ENCODE measurements at regions not wholly inside any gene's neighbourhood (a gene's known extent, or its start where the extent isn't known, plus 50 kb on each side); places are given as distances from the start of the nearest gene placed in this dataset.

DNA sequence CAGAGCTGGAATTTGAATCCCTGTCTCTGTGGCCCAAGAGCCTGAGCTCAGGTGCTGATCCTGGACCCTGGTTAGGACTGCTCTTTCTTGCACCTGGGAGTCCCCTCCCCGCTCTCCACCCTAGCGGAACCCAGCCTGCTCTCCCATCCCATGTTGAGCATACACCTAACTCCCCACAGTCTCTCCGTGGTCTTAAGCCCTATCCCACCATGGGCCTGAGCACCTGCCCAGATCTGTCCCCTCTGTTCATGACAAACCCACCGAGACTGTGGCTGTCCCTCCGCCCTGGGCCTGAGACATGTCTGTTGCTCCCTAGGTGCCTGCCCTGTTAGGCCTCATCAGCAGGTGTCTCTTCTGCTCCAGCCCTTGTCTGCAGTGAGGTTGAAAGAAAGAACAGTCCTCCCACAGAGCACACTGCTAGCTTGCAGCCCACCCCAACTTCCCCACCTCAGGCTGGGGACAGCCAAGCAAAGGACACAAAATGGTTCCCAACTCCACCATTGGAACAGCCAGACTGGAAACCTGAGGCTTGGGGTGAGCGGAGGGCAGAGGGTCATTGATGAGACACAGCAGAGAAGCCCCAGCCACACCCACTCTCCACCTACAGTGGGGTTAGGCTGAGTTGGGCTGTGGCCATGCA, 118.5 kb downstream of the MATN1 start:
- H3K4me1 ChIP-seq (ENCODE audit: low read depth), result no peaks in the 10 kb centered on the region
- no peaks in the 10 kb centered on the region for H3K9me3 ChIP-seq
- no peak for DNase-seq
- ATAC-seq, result no peak
- no peak overlapping the region for H3K4me3 ChIP-seq
- TF ChIP-seq, protein P1, sequence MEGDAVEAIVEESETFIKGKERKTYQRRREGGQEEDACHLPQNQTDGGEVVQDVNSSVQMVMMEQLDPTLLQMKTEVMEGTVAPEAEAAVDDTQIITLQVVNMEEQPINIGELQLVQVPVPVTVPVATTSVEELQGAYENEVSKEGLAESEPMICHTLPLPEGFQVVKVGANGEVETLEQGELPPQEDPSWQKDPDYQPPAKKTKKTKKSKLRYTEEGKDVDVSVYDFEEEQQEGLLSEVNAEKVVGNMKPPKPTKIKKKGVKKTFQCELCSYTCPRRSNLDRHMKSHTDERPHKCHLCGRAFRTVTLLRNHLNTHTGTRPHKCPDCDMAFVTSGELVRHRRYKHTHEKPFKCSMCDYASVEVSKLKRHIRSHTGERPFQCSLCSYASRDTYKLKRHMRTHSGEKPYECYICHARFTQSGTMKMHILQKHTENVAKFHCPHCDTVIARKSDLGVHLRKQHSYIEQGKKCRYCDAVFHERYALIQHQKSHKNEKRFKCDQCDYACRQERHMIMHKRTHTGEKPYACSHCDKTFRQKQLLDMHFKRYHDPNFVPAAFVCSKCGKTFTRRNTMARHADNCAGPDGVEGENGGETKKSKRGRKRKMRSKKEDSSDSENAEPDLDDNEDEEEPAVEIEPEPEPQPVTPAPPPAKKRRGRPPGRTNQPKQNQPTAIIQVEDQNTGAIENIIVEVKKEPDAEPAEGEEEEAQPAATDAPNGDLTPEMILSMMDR (IDR thresholded peaks at IDR 0.05), result no peak
- no peaks in the 10 kb centered on the region for H3K36me3 ChIP-seq (ENCODE audit: low read depth)
- intact Hi-C loops (cut with DNase I, micrococcal nuclease), result no loop called here

DNA sequence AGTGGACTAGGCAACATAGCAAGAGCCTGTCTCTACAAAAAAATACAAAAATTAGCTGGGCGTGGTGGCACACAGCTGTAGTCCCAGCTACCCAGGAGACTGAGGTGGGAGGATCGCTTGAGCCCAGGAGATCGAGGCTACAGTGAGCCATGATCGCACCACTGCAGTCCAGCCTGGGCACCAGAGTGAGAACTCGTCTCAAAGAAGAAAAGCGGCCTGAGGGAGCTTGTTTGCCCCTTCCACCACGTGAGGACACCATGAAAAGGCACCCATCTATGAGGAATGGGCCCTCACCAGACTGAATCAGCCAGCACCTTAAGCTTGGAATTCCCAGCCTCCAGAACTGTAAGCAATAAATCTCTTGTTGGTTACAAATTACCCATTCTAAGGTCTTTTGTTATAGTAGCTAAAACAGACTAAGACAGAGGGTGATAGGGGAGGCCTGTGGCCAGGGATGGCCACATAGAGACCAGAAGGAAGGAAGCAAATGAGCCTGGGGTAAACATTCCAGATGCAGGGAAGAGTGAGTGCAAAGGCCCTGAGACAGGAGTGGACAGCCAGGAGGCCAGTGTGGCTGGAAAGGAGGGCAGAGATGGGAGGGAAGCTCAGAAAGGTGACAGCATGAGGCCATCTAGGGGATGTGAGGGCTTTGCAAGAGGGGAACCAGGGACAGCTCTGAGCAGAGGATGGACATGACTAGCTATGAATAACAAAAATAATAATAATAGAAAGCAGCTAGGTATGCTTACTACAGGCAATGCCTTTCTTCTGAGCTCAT, 120.1 kb downstream of the MATN1 start:
- Histone ChIP-seq H3K36me3 (ENCODE audit: low read depth) (no peaks in the 10 kb centered on the region), H3K9me3 (no peaks in the 10 kb centered on the region), H3K4me1 (ENCODE audit: low read depth) (no peaks in the 10 kb centered on the region), H3K4me3 (no peak overlapping the region)
- no peak for DNase-seq
- intact Hi-C loops (cut with DNase I, micrococcal nuclease), result no loop called here
- ATAC-seq, result no peak
- TF ChIP-seq, protein P1 (IDR thresholded peaks at IDR 0.05), result no peak

DNA sequence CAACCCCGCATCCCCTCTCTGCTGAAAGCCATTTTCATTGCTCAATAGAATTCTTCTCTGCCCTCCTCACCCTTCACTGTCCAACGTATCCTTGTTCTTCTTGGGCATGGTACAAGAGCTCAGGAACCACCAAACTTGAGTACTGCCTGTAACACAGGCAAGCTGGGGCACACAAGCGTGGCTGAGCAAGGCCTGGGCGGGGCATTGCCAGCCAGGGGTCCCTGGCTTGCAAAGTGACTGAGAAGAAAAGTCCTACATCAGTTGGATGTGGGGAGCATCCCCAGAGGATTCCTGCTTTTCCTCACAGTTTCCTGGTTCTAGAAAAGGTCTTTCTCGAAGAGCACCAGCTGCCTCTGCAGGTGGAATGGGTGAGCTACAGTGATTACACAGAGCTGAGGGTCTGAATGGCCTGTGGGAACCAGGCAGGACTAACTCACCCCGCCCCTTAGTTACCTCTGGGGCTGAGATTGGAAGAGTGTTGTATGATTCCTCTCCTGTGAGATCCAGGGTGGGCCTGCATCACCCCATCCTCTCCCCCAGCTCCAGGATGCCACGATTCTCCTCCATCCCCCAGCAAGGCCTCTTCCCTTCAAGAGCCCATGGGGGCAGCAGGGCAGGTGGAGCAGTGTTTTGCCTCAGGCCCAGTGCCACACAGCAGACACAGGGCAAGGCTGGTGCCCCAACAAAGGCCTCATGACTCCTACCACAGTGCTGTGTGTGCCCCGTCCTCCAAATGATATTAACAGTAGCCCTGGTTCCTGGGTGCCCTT, 121.9 kb downstream of the MATN1 start:
- H3K36me3 ChIP-seq (ENCODE audit: low read depth), result no peaks in the 10 kb centered on the region
- DNase-seq (no peak), ATAC-seq (no peak)
- intact Hi-C loops (cut with DNase I, micrococcal nuclease), result no loop called here
- H3K4me3 ChIP-seq, result no peak overlapping the region
- no peaks in the 10 kb centered on the region for H3K9me3 ChIP-seq
- TF ChIP-seq, protein P1 (IDR thresholded peaks at IDR 0.05), result no peak
- H3K4me1 ChIP-seq (ENCODE audit: low read depth), result no peaks in the 10 kb centered on the region

- no peaks in the 10 kb centered on the region for H3K9me3 ChIP-seq
- no peak overlapping the region for H3K4me3 ChIP-seq
- TF ChIP-seq, protein P1 (IDR thresholded peaks at IDR 0.05), result no peak
- no peaks in the 10 kb centered on the region for H3K4me1 ChIP-seq (ENCODE audit: low read depth)
- ATAC-seq, result no peak
- H3K36me3 ChIP-seq (ENCODE audit: low read depth), result no peaks in the 10 kb centered on the region
- intact Hi-C loops (cut with DNase I, micrococcal nuclease), result no loop called here
- DNase-seq, result no peak
Measured at GRCh38 chr1:30600706-30601105, 122.7 kb downstream of the MATN1 start.

- DNase-seq (no peak), ATAC-seq (no peak)
- no peaks in the 10 kb centered on the region for H3K36me3 ChIP-seq (ENCODE audit: low read depth)
- TF ChIP-seq, protein P1 (IDR thresholded peaks at IDR 0.05), result no peak
- H3K4me3 ChIP-seq, result no peak overlapping the region
- H3K4me1 ChIP-seq (ENCODE audit: low read depth), result no peaks in the 10 kb centered on the region
- intact Hi-C loops (cut with DNase I, micrococcal nuclease), result no loop called here
- H3K9me3 ChIP-seq, result no peaks in the 10 kb centered on the region
Measured at GRCh38 chr1:30600258-30600657, 123.1 kb downstream of the MATN1 start.

Measured in mucosa of descending colon (tissue), 3 donors.